ENCODE measurements at regions not wholly inside any gene's neighbourhood (a gene's known extent, or its start where the extent isn't known, plus 50 kb on each side); places are given as distances from the start of the nearest gene placed in this dataset.
"Not testable (repeated sequence)": the region's sequence is repeated elsewhere in the genome, so short reads cannot be mapped to it uniquely, and the experiment has no call there.

- no peak for DNase-seq
Observed at GRCh38 chr3:197430502-197430901, 125.3 kb downstream of the BDH1 start.

GRCh38 chr3:197428952-197429351 lies 126.8 kb downstream of the BDH1 start:
- no peak for DNase-seq

- peak; percentile 95 for DNase-seq
Observed at GRCh38 chr3:197428117-197428801, 127.5 kb downstream of the BDH1 start.

- peak; percentile 37 for DNase-seq
Observed at GRCh38 chr3:197427021-197427420, 128.6 kb upstream of the DLG1 start.

GRCh38 chr3:197426121-197426566 lies 127.7 kb upstream of the DLG1 start:
- no peak for DNase-seq

GRCh38 chr3:197425485-197426120 lies 127.2 kb upstream of the DLG1 start:
- no peak for DNase-seq

- no peak for DNase-seq
Observed at GRCh38 chr3:197424674-197425484, 126.5 kb upstream of the DLG1 start.

GRCh38 chr3:197424266-197424665 lies 125.9 kb upstream of the DLG1 start:
- peak; percentile 67 for DNase-seq

- no peak for DNase-seq
Observed at GRCh38 chr3:197423376-197423775, 125.0 kb upstream of the DLG1 start.

GRCh38 chr3:197422506-197422905 lies 124.1 kb upstream of the DLG1 start:
- DNase-seq: no peak

- DNase-seq: no peak
Observed at GRCh38 chr3:197421021-197421420, 122.6 kb upstream of the DLG1 start.

GRCh38 chr3:197420566-197420965 lies 122.2 kb upstream of the DLG1 start:
- no peak for DNase-seq

GRCh38 chr3:197420115-197420514 lies 121.7 kb upstream of the DLG1 start:
- no peak for DNase-seq

GRCh38 chr3:197419696-197420095 lies 121.3 kb upstream of the DLG1 start:
- DNase-seq: no peak

GRCh38 chr3:197417911-197418618 lies 119.7 kb upstream of the DLG1 start:
- no peak for DNase-seq

GRCh38 chr3:197417441-197417840 lies 119.0 kb upstream of the DLG1 start:
- no peak for DNase-seq

GRCh38 chr3:197411899-197412298 lies 113.5 kb upstream of the DLG1 start:
- not testable (repeated sequence) for DNase-seq

- not testable (repeated sequence) for DNase-seq
Observed at GRCh38 chr3:197410170-197410569, 111.8 kb upstream of the DLG1 start.

- DNase-seq: no peak
Observed at GRCh38 chr3:197408177-197408957, 110.0 kb upstream of the DLG1 start.

GRCh38 chr3:197407526-197407925 lies 109.1 kb upstream of the DLG1 start:
- DNase-seq: no peak

GRCh38 chr3:197407053-197407452 lies 108.6 kb upstream of the DLG1 start:
- no peak for DNase-seq

GRCh38 chr3:197406266-197406665 lies 107.9 kb upstream of the DLG1 start:
- no peak for DNase-seq
